H9 (cell line): ENCODE measurements at regions not wholly inside any gene's neighbourhood (a gene's known extent, or its start where the extent isn't known, plus 50 kb on each side); places are given as distances from the start of the nearest gene placed in this dataset.
"Not testable (repeated sequence)": the region's sequence is repeated elsewhere in the genome, so short reads cannot be mapped to it uniquely, and the experiment has no call there.

Experiments
- DNase-seq: peaks from one replicate; pipeline ENCODE4 v3.0.0-alpha.2; 2017
- H2AFZ ChIP-seq: one replicate; pipeline ENCODE4 v1.6.1; 2013; ENCODE audit warnings: mild to moderate bottlenecking, low read length, control low read depth, moderate library complexity
- H2AK5ac ChIP-seq: 2 replicates; pipeline ENCODE4 v1.6.1; 2013; ENCODE audit warnings: low read length, control low read depth, mixed read lengths; ENCODE audit not compliant: insufficient read length
- H2BK120ac ChIP-seq: one replicate; pipeline ENCODE4 v1.6.1; 2013; ENCODE audit warnings: low read depth, mild to moderate bottlenecking, low read length, control low read depth, inconsistent platforms; ENCODE audit not compliant: poor library complexity, severe bottlenecking
- H2BK12ac ChIP-seq: 2 replicates; pipeline ENCODE4 v1.6.1; 2013; ENCODE audit warnings: low read length, control low read depth, mixed read lengths, low read depth; ENCODE audit not compliant: insufficient read length
- H2BK15ac ChIP-seq: 2 replicates; pipeline ENCODE4 v1.6.1; 2013; ENCODE audit warnings: low read depth, low read length, control low read depth
- H2BK20ac ChIP-seq: one replicate; pipeline ENCODE4 v1.6.1; 2013; ENCODE audit warnings: low read depth, mild to moderate bottlenecking, low read length, control low read depth, inconsistent platforms; ENCODE audit not compliant: poor library complexity, severe bottlenecking
- H2BK5ac ChIP-seq: 2 replicates; pipeline ENCODE4 v1.6.1; 2013; ENCODE audit warnings: low read length, control low read depth, mixed read lengths; ENCODE audit not compliant: insufficient read length
- H3K14ac ChIP-seq: 2 replicates; pipeline ENCODE4 v1.6.1; 2013; ENCODE audit warnings: low read length, control low read depth; ENCODE audit not compliant: insufficient read depth
- H3K18ac ChIP-seq: 2 replicates; pipeline ENCODE4 v1.6.1; 2013; ENCODE audit warnings: low read depth, mild to moderate bottlenecking, mixed read lengths, low read length, control low read depth; ENCODE audit not compliant: insufficient read length
- H3K23ac ChIP-seq: 2 replicates; pipeline ENCODE4 v1.6.1; 2013; ENCODE audit warnings: low read length, control low read depth, mixed read lengths, low read depth; ENCODE audit not compliant: insufficient read length
- H3K23me2 ChIP-seq: 2 replicates; pipeline ENCODE4 v1.6.1; 2013; ENCODE audit warnings: low read depth, mild to moderate bottlenecking, mixed read lengths, low read length, control low read depth; ENCODE audit not compliant: insufficient read length, poor library complexity, severe bottlenecking
- H3K27ac ChIP-seq: 2 replicates; pipeline ENCODE4 v1.5.1; 2013; ENCODE audit warnings: low read length, control low read depth, mixed read lengths, low read depth; ENCODE audit not compliant: insufficient read length
- H3K27me3 ChIP-seq: 2 replicates; pipeline ENCODE4 v1.6.1; 2013; ENCODE audit warnings: low read length, control low read depth, inconsistent platforms; ENCODE audit not compliant: insufficient read depth
- H3K4ac ChIP-seq: 2 replicates; pipeline ENCODE4 v1.6.1; 2013; ENCODE audit warnings: low read depth, mild to moderate bottlenecking, control low read depth, inconsistent platforms, low read length, moderate library complexity
- H3K4me1 ChIP-seq: 2 replicates; pipeline ENCODE4 v1.6.1; 2013; ENCODE audit warnings: low read length, control low read depth, inconsistent platforms; ENCODE audit not compliant: insufficient read depth
- H3K4me2 ChIP-seq: 2 replicates; pipeline ENCODE4 v1.6.1; 2013; ENCODE audit warnings: low read length, control low read depth, mixed read lengths; ENCODE audit not compliant: insufficient read length, insufficient read depth
- H3K56ac ChIP-seq: 2 replicates; pipeline ENCODE4 v1.6.1; 2013; ENCODE audit warnings: low read depth, mild to moderate bottlenecking, mixed read lengths, low read length, control low read depth; ENCODE audit not compliant: insufficient read length
- H3K79me1 ChIP-seq: 2 replicates; pipeline ENCODE4 v1.6.1; 2013; ENCODE audit warnings: low read depth, mild to moderate bottlenecking, moderate library complexity, low read length, control low read depth, inconsistent platforms; ENCODE audit not compliant: insufficient read depth, poor library complexity, severe bottlenecking
- H3K79me2 ChIP-seq: 2 replicates; pipeline ENCODE4 v1.6.1; 2013; ENCODE audit warnings: low read length, control low read depth, inconsistent platforms; ENCODE audit not compliant: insufficient read depth
- H3K9ac ChIP-seq: 2 replicates; pipeline ENCODE4 v1.6.1; 2013; ENCODE audit warnings: low read length, control low read depth, mixed read lengths; ENCODE audit not compliant: insufficient read length; ENCODE audit errors: extremely low read depth
- H3K9me3 ChIP-seq: one replicate; pipeline ENCODE4 v1.6.1; 2013; ENCODE audit warnings: low read depth, low read length, inconsistent platforms; ENCODE audit not compliant: control insufficient read depth
- H3T11ph ChIP-seq: one replicate; pipeline ENCODE4 v1.6.1; 2013; ENCODE audit warnings: mild to moderate bottlenecking, low read length, control low read depth, inconsistent platforms
- H4K20me1 ChIP-seq: one replicate; pipeline ENCODE4 v1.6.1; 2013; ENCODE audit not compliant: control insufficient read depth, insufficient read length, insufficient read depth
- H4K5ac ChIP-seq: 2 replicates; pipeline ENCODE4 v1.6.1; 2013; ENCODE audit warnings: low read depth, mild to moderate bottlenecking, mixed read lengths, low read length, control low read depth; ENCODE audit not compliant: insufficient read length
- H4K8ac ChIP-seq: replicated peaks from 2 replicates; pipeline ENCODE4 v1.6.1; 2013; ENCODE audit warnings: low read length, control low read depth, mixed read lengths, low read depth; ENCODE audit not compliant: insufficient read length
- H4K91ac ChIP-seq: 2 replicates; pipeline ENCODE4 v1.6.1; 2013; ENCODE audit warnings: low read depth, mild to moderate bottlenecking, moderate library complexity, mixed read lengths, low read length, control low read depth; ENCODE audit not compliant: insufficient read length
- H3K27ac Mint-ChIP-seq, 3 experiments: 2 replicates in 2 of 3; 3 replicates in 1 of 3; pipeline ENCODE4 v1.8.0; 2020 to 2021; ENCODE audit warnings: mixed read lengths in 3 of 3, mild to moderate bottlenecking in 1 of 3, moderate library complexity in 1 of 3
- H3K27me3 Mint-ChIP-seq: 2 replicates; pipeline ENCODE4 v1.8.0; 2021; ENCODE audit warnings: low read depth, mild to moderate bottlenecking, moderate library complexity, mixed read lengths
- H3K36me3 Mint-ChIP-seq, 3 experiments: 2 replicates in 2 of 3; 3 replicates in 1 of 3; pipeline ENCODE4 v1.8.0; 2020 to 2021; ENCODE audit warnings: low read depth in 3 of 3, mixed read lengths in 3 of 3; ENCODE audit not compliant: insufficient read depth in 1 of 3
- H3K4me1 Mint-ChIP-seq, 2 experiments: 2 replicates each; pipeline ENCODE4 v1.8.0; 2020; ENCODE audit warnings: mixed read lengths in 2 of 2
- H3K4me3 Mint-ChIP-seq, 2 experiments: 2 replicates in 1 of 2; 3 replicates in 1 of 2; pipeline ENCODE4 v1.8.0; 2020 to 2021; ENCODE audit warnings: mild to moderate bottlenecking in 2 of 2, mixed read lengths in 2 of 2, moderate library complexity in 1 of 2
- H3K9me3 Mint-ChIP-seq, 2 experiments: 2 replicates in 1 of 2; 3 replicates in 1 of 2; pipeline ENCODE4 v1.8.0; 2020; ENCODE audit warnings: mild to moderate bottlenecking in 2 of 2, mixed read lengths in 2 of 2, moderate library complexity in 1 of 2
- WGBS: extraction: QIAGEN DNeasy Blood & Tissue Kit; methylation state at CpG from one replicate; pipeline ENCODE4 v1.1.7; 2013; ENCODE audit warnings: missing lambda C conversion rate, low lambda C conversion rate, mixed read lengths; ENCODE audit not compliant: insufficient read length; ENCODE audit errors: extremely low coverage; 5-methylcytosine and 5-hydroxymethylcytosine counted together
- TF ChIP-seq, protein P1 (sequence below): fragments of 200-600 bp; sonication (generic); conservative IDR thresholded peaks from 3 replicates; pipeline ENCODE4 v1.8.0; 2021; ENCODE audit warnings: antibody characterized with exemption, mild to moderate bottlenecking

GRCh38 chr9:74056023-74056422 lies 441.1 kb upstream of the RORB start:
- Mint-ChIP-seq H3K9me3 (peaks cover 18 to 23% of the 10 kb centered on the region in 2 experiments), H3K36me3 (peaks cover 11 to 26% (median 23%) of the 10 kb centered on the region in 3 experiments), H3K4me1 (peaks cover 7 to 12% of the 10 kb centered on the region in 2 experiments; a peak in 3 of 4 replicates), H3K4me3 (no peak overlapping the region), H3K27ac (no peak overlapping the region), H3K27me3 (no peaks in the 10 kb centered on the region)
- H2BK12ac ChIP-seq = no peak overlapping the region
- H3K23ac ChIP-seq = no peak overlapping the region
- no peaks in the 10 kb centered on the region for H4K20me1 ChIP-seq
- H3K18ac ChIP-seq = no peak overlapping the region
- H2BK20ac ChIP-seq = no peak overlapping the region
- H3K79me2 ChIP-seq = no peaks in the 10 kb centered on the region
- H4K91ac ChIP-seq = no peak overlapping the region
- H2AFZ ChIP-seq = no peak overlapping the region
- no peaks in the 10 kb centered on the region for H3K9me3 ChIP-seq
- no peaks in the 10 kb centered on the region for H3K79me1 ChIP-seq
- WGBS = no CpG with 5 or more reads among the region's 2 CpGs
- peaks cover 5% of the 10 kb centered on the region; the same call in 1 of the 2 replicates for H3K4me1 ChIP-seq
- H3K9ac ChIP-seq = no peak overlapping the region
- no peak overlapping the region for H3K56ac ChIP-seq
- DNase-seq = no peak
- H3K23me2 ChIP-seq = no peaks in the 10 kb centered on the region
- H4K8ac ChIP-seq = no peak overlapping the region
- no peak overlapping the region for H2BK5ac ChIP-seq
- no peak overlapping the region for H3K14ac ChIP-seq
- H3T11ph ChIP-seq = no peak overlapping the region
- no peak overlapping the region for H2AK5ac ChIP-seq
- TF ChIP-seq, protein P1, sequence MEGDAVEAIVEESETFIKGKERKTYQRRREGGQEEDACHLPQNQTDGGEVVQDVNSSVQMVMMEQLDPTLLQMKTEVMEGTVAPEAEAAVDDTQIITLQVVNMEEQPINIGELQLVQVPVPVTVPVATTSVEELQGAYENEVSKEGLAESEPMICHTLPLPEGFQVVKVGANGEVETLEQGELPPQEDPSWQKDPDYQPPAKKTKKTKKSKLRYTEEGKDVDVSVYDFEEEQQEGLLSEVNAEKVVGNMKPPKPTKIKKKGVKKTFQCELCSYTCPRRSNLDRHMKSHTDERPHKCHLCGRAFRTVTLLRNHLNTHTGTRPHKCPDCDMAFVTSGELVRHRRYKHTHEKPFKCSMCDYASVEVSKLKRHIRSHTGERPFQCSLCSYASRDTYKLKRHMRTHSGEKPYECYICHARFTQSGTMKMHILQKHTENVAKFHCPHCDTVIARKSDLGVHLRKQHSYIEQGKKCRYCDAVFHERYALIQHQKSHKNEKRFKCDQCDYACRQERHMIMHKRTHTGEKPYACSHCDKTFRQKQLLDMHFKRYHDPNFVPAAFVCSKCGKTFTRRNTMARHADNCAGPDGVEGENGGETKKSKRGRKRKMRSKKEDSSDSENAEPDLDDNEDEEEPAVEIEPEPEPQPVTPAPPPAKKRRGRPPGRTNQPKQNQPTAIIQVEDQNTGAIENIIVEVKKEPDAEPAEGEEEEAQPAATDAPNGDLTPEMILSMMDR = no peak
- H3K27me3 ChIP-seq = no peaks in the 10 kb centered on the region
- no peak overlapping the region for H3K4ac ChIP-seq
- no peak overlapping the region for H2BK120ac ChIP-seq
- no peak overlapping the region for H3K27ac ChIP-seq
- no peak overlapping the region for H3K4me2 ChIP-seq
- H2BK15ac ChIP-seq = no peak overlapping the region
- H4K5ac ChIP-seq = no peak overlapping the region

DNA sequence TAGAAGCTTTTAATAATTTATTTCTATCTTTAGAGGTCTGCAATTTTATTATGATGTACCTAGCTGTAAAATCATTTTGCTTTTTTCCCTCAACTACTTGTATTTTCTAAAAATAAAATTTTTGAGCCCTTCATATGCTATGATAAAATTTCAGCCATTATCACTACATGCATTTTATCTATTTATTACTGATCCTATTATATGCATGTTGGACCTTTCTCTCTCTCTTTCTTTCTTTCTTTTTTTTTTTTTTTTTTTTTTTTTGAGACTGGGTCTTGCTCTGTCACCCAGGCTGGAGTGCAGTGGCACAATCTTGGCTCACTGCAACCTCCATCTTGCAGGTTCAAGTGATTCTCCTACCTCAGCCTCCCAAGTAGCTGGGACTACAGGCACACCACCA lies 440.1 kb upstream of the RORB start:
- not testable (repeated sequence) for H3K27ac Mint-ChIP-seq, H3K4me1 Mint-ChIP-seq, H4K5ac ChIP-seq, H3K4me3 Mint-ChIP-seq, H3K23me2 ChIP-seq, H3K18ac ChIP-seq, H2BK12ac ChIP-seq, H3K9ac ChIP-seq, H4K20me1 ChIP-seq, H3K27ac ChIP-seq, H3K4me2 ChIP-seq, H3K23ac ChIP-seq, H2AFZ ChIP-seq, H3K9me3 ChIP-seq, H2BK5ac ChIP-seq, H3K79me2 ChIP-seq, H4K91ac ChIP-seq, H4K8ac ChIP-seq, H3K79me1 ChIP-seq, H3K4me1 ChIP-seq, H3K4ac ChIP-seq, H3K56ac ChIP-seq, H3K27me3 Mint-ChIP-seq, H2BK120ac ChIP-seq, H2BK15ac ChIP-seq, H3K14ac ChIP-seq, H2BK20ac ChIP-seq, DNase-seq, H3T11ph ChIP-seq, H3K27me3 ChIP-seq, H2AK5ac ChIP-seq
- H3K9me3 Mint-ChIP-seq = peaks cover 20 to 25% of the 10 kb centered on the region in 2 experiments
- H3K36me3 Mint-ChIP-seq = peaks cover 12 to 34% (median 30%) of the 10 kb centered on the region in 3 experiments
